K562 (cell line): ENCODE measurements at regions not wholly inside any gene's neighbourhood (a gene's known extent, or its start where the extent isn't known, plus 50 kb on each side); places are given as distances from the start of the nearest gene placed in this dataset.

Source experiments
- ATAC-seq: fragments of 200-7000 bp; cut with Tn5 transposase; 3 replicates; pipeline ENCODE4 v1.9.1; 2020; ENCODE audit warnings: moderate library complexity
- BruUV-seq: library from RNA; stranded (reverse); fragments of 400-500 nt; replicated peaks from 2 replicates; lab custom pipeline; 2021; lab: Mats Ljungman, UMichigan
- CTCF ChIA-PET: fragments of 300-600 bp; formaldehyde crosslinking; extraction: SDS; loops from one replicate; lab custom pipeline; 2021; ENCODE audit warnings: low intra/inter-chr PET ratio; lab: Yijun Ruan, JAX
- POLR2A ChIA-PET: fragments of 300-600, 350-650 bp; sonication (Branson Sonifier 250); formaldehyde crosslinking; extraction: SDS; loops from one replicate; lab custom pipeline; 2021; ENCODE audit warnings: antibody characterized with exemption, inconsistent platforms; lab: Yijun Ruan, JAX
- DNase-seq, 4 experiments: peaks; one replicate each; pipeline versions ENCODE4 v3.0.0 to v3.0.0-alpha.2; 2011 to 2018; ENCODE audit warnings: low spot score in 3 of 4, mixed read lengths in 3 of 4; ENCODE audit errors: extremely low read depth in 1 of 4
- FAIRE-seq: peaks from 2 replicates; lab custom pipeline; 2011; peaks lifted over from hg19 to GRCh38; lab: Jason Lieb, UNC
- H2AFZ ChIP-seq: 2 replicates; pipeline ENCODE4 v1.6.0; 2011; ENCODE audit warnings: low read depth, low read length, control low read depth, inconsistent platforms
- H3K27ac ChIP-seq: fragments of 200-600 bp; 3 replicates; pipeline ENCODE4 v1.8.0; 2011; ENCODE audit warnings: low read depth, mild to moderate bottlenecking, control low read depth, inconsistent platforms, low read length, moderate library complexity, mixed read lengths; ENCODE audit errors: extremely low read depth
- H3K27me3 ChIP-seq, 2 experiments: fragments of 300-600 bp in 1 of 2; 2 replicates in 1 of 2; 3 replicates in 1 of 2; pipeline versions ENCODE4 v1.6.0 to v1.8.0; 2011; ENCODE audit warnings: inconsistent platforms in 2 of 2, low read length in 2 of 2, mild to moderate bottlenecking in 1 of 2, mixed read lengths in 1 of 2, moderate library complexity in 1 of 2; ENCODE audit not compliant: control insufficient read depth in 2 of 2, insufficient read depth in 2 of 2
- H3K36me3 ChIP-seq: fragments of 300-600 bp; 3 replicates; pipeline ENCODE4 v1.8.0; 2011; ENCODE audit warnings: mild to moderate bottlenecking, low read length, inconsistent platforms; ENCODE audit not compliant: control insufficient read depth, insufficient read depth
- H3K4me1 ChIP-seq, 2 experiments: fragments of 200-600 bp in 1 of 2; replicated peaks in 1 of 2; 2 replicates in 1 of 2; 3 replicates in 1 of 2; pipeline versions ENCODE4 v1.5.1 to v1.8.0; 2011; ENCODE audit warnings: inconsistent platforms in 2 of 2, low read length in 2 of 2, mild to moderate bottlenecking in 1 of 2, mixed read lengths in 1 of 2, moderate library complexity in 1 of 2; ENCODE audit not compliant: control insufficient read depth in 2 of 2, insufficient read depth in 2 of 2
- H3K4me2 ChIP-seq: 2 replicates; pipeline ENCODE4 v1.6.1; 2011; ENCODE audit warnings: low read length, control low read depth, inconsistent platforms, mixed read lengths; ENCODE audit not compliant: insufficient read depth
- H3K4me3 ChIP-seq: fragments of 200-600 bp; sonication (generic), shearing (Covaris generic); 2 replicates; pipeline ENCODE4 v1.5.1; 2016; ENCODE audit warnings: control low read depth, inconsistent platforms
- H3K79me2 ChIP-seq: fragments of 200-600 bp; 3 replicates; pipeline ENCODE4 v1.8.0; 2011; ENCODE audit warnings: low read length, inconsistent platforms; ENCODE audit not compliant: control insufficient read depth, insufficient read depth
- H3K9ac ChIP-seq, 2 experiments: 2 replicates each; pipeline versions ENCODE4 v1.6.0 to v1.6.1; 2011; ENCODE audit warnings: low read depth in 2 of 2, low read length in 2 of 2, control low read depth in 1 of 2, inconsistent platforms in 1 of 2, mild to moderate bottlenecking in 1 of 2, mixed read lengths in 1 of 2; ENCODE audit not compliant: insufficient read depth in 1 of 2
- H3K9me1 ChIP-seq: one replicate; pipeline ENCODE4 v1.6.0; 2011; ENCODE audit warnings: inconsistent platforms, mild to moderate bottlenecking, low read length, moderate library complexity; ENCODE audit not compliant: control insufficient read depth, insufficient read depth
- H3K9me3 ChIP-seq: replicated peaks from 2 replicates; pipeline ENCODE4 v1.5.1; 2011; ENCODE audit warnings: low read depth, low read length, inconsistent platforms; ENCODE audit not compliant: control insufficient read depth, insufficient read depth
- H4K20me1 ChIP-seq: replicated peaks from 2 replicates; pipeline ENCODE4 v1.6.1; 2011; ENCODE audit warnings: low read length, inconsistent platforms, mixed read lengths; ENCODE audit not compliant: control insufficient read depth, insufficient read depth
- CCAR2 ChIP-seq: fragments of 200-400 bp; formaldehyde crosslinking; IDR thresholded peaks from 2 replicates; pipeline ENCODE4 v1.6.1; 2017; ENCODE audit warnings: mild to moderate bottlenecking, low read depth, low read length
- CHAMP1 ChIP-seq: fragments of 450-650 bp; IDR thresholded peaks from 2 replicates; pipeline ENCODE4 v1.6.1; 2016; ENCODE audit warnings: mild to moderate bottlenecking
- CHD1 ChIP-seq: fragments of 200-600 bp; sonication (generic); IDR thresholded peaks from one replicate; pipeline ENCODE4 v1.6.1; 2012; ENCODE audit warnings: mild to moderate bottlenecking, moderate library complexity, low read length, inconsistent platforms
- HDAC3 ChIP-seq: fragments of 450-650 bp; IDR thresholded peaks from 2 replicates; pipeline ENCODE4 v1.6.1; 2018; ENCODE audit warnings: borderline replicate concordance, mild to moderate bottlenecking, moderate library complexity; ENCODE audit not compliant: partially characterized antibody
- HSF4 ChIP-seq: fragments of 250-450 bp; sonication (Bioruptor Pico); IDR thresholded peaks from 2 replicates; pipeline ENCODE4 v2.1.2; 2022; ENCODE audit warnings: mild to moderate bottlenecking, moderate library complexity, borderline replicate concordance
- MEIS2 ChIP-seq: fragments of 450-650 bp; IDR thresholded peaks from 2 replicates; pipeline ENCODE4 v1.6.1; 2014; ENCODE audit warnings: mild to moderate bottlenecking; ENCODE audit not compliant: partially characterized antibody
- NCOA4 ChIP-seq: fragments of 450-650 bp; IDR thresholded peaks from 2 replicates; pipeline ENCODE4 v1.6.1; 2018; ENCODE audit warnings: mild to moderate bottlenecking; ENCODE audit not compliant: partially characterized antibody
- NFIC ChIP-seq: fragments of 450-650 bp; IDR thresholded peaks from 2 replicates; pipeline ENCODE4 v1.6.1; 2017; ENCODE audit warnings: mild to moderate bottlenecking, inconsistent platforms
- NFIX ChIP-seq: fragments of 250-450 bp; sonication (Bioruptor Pico); IDR thresholded peaks from 2 replicates; pipeline ENCODE4 v1.4.0; 2020; ENCODE audit warnings: low read depth, mild to moderate bottlenecking, moderate library complexity
- RBM25 ChIP-seq: fragments of 200-400 bp; formaldehyde crosslinking; IDR thresholded peaks from 2 replicates; pipeline ENCODE4 v1.6.1; 2018; ENCODE audit warnings: low read length, low read depth, moderate library complexity; ENCODE audit not compliant: severe bottlenecking
- SIX5 ChIP-seq, 2 experiments: IDR thresholded peaks; 2 replicates each; pipeline ENCODE4 v1.6.1; 2011; ENCODE audit warnings: low read length in 2 of 2, borderline replicate concordance in 1 of 2, low read depth in 1 of 2, mild to moderate bottlenecking in 1 of 2, moderate library complexity in 1 of 2; ENCODE audit not compliant: insufficient read depth in 1 of 2
- TARDBP ChIP-seq: fragments of 450-650 bp; IDR thresholded peaks from 2 replicates; pipeline ENCODE4 v1.6.1; 2016
- WGBS: fragments of 100-300 bp; shearing (Covaris generic); methylation state at CpG from one replicate; pipeline ENCODE4 v1.1.6; 2016; ENCODE audit warnings: low coverage, mixed read lengths; ENCODE audit not compliant: insufficient coverage; ENCODE audit errors: missing lambda C conversion rate; 5-methylcytosine and 5-hydroxymethylcytosine counted together
- in situ Hi-C: fragments of 300-500 bp; cut with MboI; formaldehyde crosslinking; loops from 4 replicates; pipeline ENCODE4 v1.15.0; 2018; ENCODE audit warnings: inconsistent platforms, mixed read lengths
- intact Hi-C: fragments of 100-400 bp; cut with micrococcal nuclease; formaldehyde crosslinking; loops from 2 replicates; pipeline ENCODE4 v1.14.2; 2022
- TF ChIP-seq, protein P1 (sequence below): sonication (generic); formaldehyde crosslinking; IDR thresholded peaks from 2 replicates; pipeline ENCODE4 v1.8.1; 2023; ENCODE audit warnings: mild to moderate bottlenecking, missing genetic modification reagents

DNA sequence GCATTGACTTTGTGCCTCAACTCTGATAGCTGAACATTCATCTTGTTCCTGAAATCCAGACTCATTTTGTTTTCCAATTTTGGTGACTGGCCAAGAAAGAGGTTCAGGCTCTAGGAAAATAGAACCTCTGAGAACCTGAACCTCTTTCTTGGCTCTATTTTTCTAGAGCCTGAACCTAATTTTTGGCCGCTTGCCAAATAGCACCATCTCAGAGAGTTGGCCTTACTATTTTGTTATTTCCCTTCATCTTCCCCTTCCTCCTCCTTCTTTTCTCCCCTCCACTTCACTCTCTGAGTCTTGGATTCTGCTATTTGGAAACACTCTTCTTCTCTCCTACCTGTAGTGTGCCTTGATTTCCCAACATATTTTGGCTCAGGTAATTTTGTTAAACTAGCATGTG lies 114.4 kb upstream of the CNTN1 start:
- CTCF ChIA-PET, result no interaction called here
- no peaks in the 10 kb centered on the region for H3K79me2 ChIP-seq
- no peak overlapping the region for H2AFZ ChIP-seq
- no peak overlapping the region for H3K9ac ChIP-seq
- no peaks in the 10 kb centered on the region for H3K4me1 ChIP-seq
- H3K4me2 ChIP-seq, result no peak overlapping the region
- no peaks in the 10 kb centered on the region for H3K27me3 ChIP-seq
- DNase-seq (no peak), ATAC-seq (no peak)
- H3K36me3 ChIP-seq, result no peaks in the 10 kb centered on the region
- no peaks in the 10 kb centered on the region for H4K20me1 ChIP-seq
- H3K9me3 ChIP-seq, result no peaks in the 10 kb centered on the region
- 0% methylated on average over 1 of the region's 1 CpG for WGBS
- H3K27ac ChIP-seq, result no peak overlapping the region
- peak; percentile 92 for TF ChIP-seq NFIC
- TF ChIP-seq NFIX, result peak; percentile 87
- TF ChIP-seq HSF4 (CRISPR knock-in tag), result no peak
- TF ChIP-seq, all 486 proteins: peak for 2
- POLR2A ChIA-PET, result no interaction called here
- H3K9me1 ChIP-seq, result no peaks in the 10 kb centered on the region
- no TSS peak for BruUV-seq
- intact Hi-C loops (no loop called here), in situ Hi-C loops (no loop called here)
- H3K4me3 ChIP-seq, result no peak overlapping the region
- FAIRE-seq, result no peak

DNA sequence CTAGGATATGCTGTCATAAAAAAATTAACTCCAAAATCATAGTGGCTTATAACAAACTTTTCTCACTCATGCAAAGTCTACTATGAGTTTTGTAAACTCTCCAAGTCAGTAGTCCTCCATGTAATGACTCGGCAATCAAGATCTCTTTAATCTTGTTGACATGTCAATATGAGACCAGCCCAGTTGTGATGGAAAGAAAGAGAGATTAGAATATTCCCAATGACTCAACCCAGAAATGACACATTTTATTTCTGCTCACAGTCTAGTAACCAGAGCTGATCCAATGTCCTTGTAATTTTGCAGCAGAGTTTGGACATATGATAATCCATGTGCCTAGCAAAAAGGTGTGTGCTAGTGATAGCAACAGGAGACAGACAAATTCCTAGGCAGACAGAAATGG lies 112.6 kb upstream of the CNTN1 start:
- intact Hi-C loops (no loop called here), in situ Hi-C loops (no loop called here)
- Histone ChIP-seq H3K9me3 (no peaks in the 10 kb centered on the region), H4K20me1 (no peaks in the 10 kb centered on the region), H3K27ac (no peak overlapping the region), H2AFZ (no peak overlapping the region), H3K4me3 (no peak overlapping the region), H3K9me1 (no peaks in the 10 kb centered on the region), H3K36me3 (no peaks in the 10 kb centered on the region), H3K4me2 (no peak overlapping the region), H3K9ac (no peak overlapping the region), H3K79me2 (no peaks in the 10 kb centered on the region), H3K27me3 (no peaks in the 10 kb centered on the region), H3K4me1 (no peaks in the 10 kb centered on the region)
- no TSS peak for BruUV-seq
- DNase-seq, result no peak
- WGBS, result 0% methylated on average over 1 of the region's 1 CpG
- ChIA-PET CTCF (no interaction called here), POLR2A (no interaction called here)
- ATAC-seq, result no peak
- FAIRE-seq, result no peak
- TF ChIP-seq HDAC3 (no peak), CHD1 (no peak), CHAMP1 (no peak), MEIS2 (no peak), CCAR2 (no peak), SIX5 (IDR thresholded peaks at IDR 0.05; ENCODE audit: borderline replicate concordance in 1 of 2, insufficient read depth in 1 of 2, low read depth in 1 of 2, low read length in 2 of 2) (no peak), TARDBP (no peak), RBM25 (no peak), NCOA4 (no peak)
- TF ChIP-seq, protein P1, sequence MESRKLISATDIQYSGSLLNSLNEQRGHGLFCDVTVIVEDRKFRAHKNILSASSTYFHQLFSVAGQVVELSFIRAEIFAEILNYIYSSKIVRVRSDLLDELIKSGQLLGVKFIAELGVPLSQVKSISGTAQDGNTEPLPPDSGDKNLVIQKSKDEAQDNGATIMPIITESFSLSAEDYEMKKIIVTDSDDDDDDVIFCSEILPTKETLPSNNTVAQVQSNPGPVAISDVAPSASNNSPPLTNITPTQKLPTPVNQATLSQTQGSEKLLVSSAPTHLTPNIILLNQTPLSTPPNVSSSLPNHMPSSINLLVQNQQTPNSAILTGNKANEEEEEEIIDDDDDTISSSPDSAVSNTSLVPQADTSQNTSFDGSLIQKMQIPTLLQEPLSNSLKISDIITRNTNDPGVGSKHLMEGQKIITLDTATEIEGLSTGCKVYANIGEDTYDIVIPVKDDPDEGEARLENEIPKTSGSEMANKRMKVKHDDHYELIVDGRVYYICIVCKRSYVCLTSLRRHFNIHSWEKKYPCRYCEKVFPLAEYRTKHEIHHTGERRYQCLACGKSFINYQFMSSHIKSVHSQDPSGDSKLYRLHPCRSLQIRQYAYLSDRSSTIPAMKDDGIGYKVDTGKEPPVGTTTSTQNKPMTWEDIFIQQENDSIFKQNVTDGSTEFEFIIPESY, result no peak
